Omental fat pad (tissue), 3 donors: ENCODE measurements at regions not wholly inside any gene's neighbourhood (a gene's known extent, or its start where the extent isn't known, plus 50 kb on each side); places are given as distances from the start of the nearest gene placed in this dataset.

Experiments used
- ATAC-seq: fragments of 150-250 bp; one replicate; pipeline ENCODE4 v1.9.1; 2016; ENCODE audit warnings: mild to moderate bottlenecking, moderate library complexity; ENCODE audit not compliant: low FRiP score
- DNase-seq: peaks from one replicate; pipeline ENCODE4 v3.0.0-alpha.2; 2019; ENCODE audit warnings: low spot score
- TF ChIP-seq, protein P1 (sequence below), 3 donors: fragments of 450-650 bp; IDR thresholded peaks; one replicate each; pipeline ENCODE4 v1.5.1; 2016 to 2017; ENCODE audit warnings: antibody characterized with exemption in 3 of 3, mild to moderate bottlenecking in 3 of 3, moderate library complexity in 2 of 3

DNA sequence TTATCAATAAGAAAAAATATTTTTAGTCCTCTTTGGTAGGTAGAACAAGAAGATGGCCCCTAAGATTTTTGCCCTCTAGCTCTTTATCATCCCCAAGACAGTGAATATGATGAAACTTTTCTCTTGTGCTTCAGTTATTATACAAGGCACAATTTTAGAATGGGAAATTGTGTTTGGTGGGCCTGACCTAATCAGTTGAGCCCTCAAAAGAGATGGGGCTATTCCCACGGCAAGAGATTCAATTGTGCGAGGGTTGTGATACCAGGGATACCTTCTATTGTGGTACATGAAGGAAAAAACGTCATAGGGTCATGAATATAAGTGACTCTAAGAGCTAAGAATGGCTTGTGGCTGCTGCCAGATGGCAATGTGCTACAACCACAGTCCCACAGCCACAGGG is 94.0 kb upstream of the COX7C start:
- DNase-seq (no peak), ATAC-seq (no peak)
- TF ChIP-seq, protein P1, sequence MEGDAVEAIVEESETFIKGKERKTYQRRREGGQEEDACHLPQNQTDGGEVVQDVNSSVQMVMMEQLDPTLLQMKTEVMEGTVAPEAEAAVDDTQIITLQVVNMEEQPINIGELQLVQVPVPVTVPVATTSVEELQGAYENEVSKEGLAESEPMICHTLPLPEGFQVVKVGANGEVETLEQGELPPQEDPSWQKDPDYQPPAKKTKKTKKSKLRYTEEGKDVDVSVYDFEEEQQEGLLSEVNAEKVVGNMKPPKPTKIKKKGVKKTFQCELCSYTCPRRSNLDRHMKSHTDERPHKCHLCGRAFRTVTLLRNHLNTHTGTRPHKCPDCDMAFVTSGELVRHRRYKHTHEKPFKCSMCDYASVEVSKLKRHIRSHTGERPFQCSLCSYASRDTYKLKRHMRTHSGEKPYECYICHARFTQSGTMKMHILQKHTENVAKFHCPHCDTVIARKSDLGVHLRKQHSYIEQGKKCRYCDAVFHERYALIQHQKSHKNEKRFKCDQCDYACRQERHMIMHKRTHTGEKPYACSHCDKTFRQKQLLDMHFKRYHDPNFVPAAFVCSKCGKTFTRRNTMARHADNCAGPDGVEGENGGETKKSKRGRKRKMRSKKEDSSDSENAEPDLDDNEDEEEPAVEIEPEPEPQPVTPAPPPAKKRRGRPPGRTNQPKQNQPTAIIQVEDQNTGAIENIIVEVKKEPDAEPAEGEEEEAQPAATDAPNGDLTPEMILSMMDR (IDR thresholded peaks at IDR 0.05), result no peak

DNA sequence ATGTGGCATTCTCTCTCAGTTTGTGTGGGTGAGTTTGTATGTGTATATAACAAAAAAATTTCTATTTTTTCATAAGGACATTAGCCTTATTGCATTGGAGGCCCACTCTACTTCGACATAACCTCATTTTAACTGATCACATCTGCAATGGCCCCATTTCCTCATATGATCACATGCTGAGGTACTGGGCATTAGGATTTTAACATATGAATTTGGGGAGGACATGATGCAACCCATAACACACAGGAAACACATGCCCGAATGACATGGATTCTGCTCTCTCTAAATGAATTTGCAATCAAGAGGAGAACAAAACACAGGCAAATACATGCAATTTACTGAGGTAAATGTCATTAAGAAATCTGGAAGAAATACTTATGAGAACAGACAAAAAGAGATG is 92.1 kb upstream of the COX7C start:
- ATAC-seq (no peak), DNase-seq (no peak)
- TF ChIP-seq, protein P1 (IDR thresholded peaks at IDR 0.05), result no peak

DNA sequence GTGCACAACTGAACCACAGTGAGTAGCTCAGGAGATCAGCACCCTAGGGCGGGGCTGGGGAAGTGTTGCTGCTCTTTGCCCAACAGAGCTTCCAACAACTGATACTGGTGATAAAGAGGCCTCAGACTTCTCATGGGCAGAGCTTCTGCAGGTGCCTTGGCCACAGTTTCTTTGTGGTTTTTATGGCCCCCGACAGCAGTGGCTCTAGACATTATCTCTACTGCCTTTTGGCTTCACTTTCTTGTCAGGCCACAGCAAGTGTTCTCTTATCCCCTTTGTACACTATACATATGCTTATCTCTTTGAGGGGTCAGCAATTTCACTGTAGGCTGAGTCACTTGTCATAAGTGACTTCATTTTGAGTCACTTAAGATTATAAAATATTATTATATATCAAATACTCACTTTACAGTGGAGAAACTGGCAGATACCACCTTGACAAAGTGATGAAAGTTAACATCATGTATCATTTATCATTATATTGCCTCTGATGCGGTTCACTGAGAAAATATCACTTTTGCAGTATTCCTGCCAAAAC is 90.9 kb upstream of the COX7C start:
- no peak for ATAC-seq
- no peak for DNase-seq
- TF ChIP-seq, protein P1 (IDR thresholded peaks at IDR 0.05), result no peak

DNA sequence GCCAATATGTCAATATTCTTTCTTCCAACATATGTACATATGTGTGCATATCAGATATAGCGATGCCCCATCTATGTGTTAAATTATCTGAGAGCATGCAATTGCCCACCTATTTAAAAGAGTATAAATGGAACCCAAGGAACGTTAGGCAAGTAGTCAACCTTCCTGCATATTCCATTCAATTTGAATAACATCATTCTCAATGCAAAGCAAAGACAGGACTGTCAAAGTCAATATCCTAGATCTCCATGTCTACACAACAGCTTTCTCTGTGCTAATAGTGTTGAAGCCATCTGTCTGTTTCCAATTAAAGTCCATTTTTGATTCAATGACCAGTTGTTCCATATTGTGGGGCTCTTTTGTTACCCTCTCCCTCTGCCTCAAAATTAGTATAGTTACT is 85.3 kb upstream of the COX7C start:
- TF ChIP-seq, protein P1 (IDR thresholded peaks at IDR 0.05), result no peak
- ATAC-seq, result no peak
- no peak for DNase-seq

DNA sequence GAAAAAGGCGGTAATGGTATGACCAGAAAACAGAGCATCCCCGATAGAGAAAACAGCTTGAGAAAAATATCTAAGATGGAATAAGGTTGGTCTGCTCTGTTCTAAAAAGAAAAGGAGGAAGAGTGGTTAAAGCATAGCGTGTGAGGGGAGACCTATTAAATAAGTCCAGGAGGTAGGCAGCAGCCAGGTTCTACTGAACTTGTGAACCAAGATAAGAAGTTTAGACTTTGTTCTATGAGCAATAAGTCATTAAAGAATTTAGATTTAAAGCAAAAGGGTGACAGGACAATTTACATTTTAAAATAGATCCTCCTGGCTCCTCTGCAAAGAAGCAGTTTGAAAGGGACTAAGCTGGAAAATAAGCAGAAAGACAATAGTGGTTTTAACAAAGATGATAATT is 81.3 kb upstream of the COX7C start:
- ATAC-seq, result no peak
- TF ChIP-seq, protein P1 (IDR thresholded peaks at IDR 0.05), result no peak
- no peak for DNase-seq

DNA sequence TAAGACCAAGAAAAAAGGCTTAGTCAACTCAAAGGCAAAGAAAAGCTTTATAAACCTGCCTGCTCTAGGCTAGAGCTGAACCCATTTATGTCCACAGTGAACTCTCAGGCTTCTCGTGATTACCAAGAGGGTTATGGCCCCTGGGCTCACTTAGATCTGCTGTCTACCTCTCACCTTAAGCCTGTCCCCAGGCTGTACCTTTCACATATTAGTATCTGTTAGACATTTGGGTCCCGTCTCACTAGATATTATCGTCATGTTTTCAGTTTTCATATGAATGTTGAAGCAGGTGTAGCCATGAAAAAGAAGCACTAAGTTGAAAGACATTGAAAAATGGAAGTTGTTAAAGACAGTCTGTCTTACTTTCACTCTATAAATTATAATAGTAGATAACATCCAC is 75.2 kb upstream of the COX7C start:
- TF ChIP-seq, protein P1 (IDR thresholded peaks at IDR 0.05), result no peak
- no peak for DNase-seq
- ATAC-seq, result no peak

DNA sequence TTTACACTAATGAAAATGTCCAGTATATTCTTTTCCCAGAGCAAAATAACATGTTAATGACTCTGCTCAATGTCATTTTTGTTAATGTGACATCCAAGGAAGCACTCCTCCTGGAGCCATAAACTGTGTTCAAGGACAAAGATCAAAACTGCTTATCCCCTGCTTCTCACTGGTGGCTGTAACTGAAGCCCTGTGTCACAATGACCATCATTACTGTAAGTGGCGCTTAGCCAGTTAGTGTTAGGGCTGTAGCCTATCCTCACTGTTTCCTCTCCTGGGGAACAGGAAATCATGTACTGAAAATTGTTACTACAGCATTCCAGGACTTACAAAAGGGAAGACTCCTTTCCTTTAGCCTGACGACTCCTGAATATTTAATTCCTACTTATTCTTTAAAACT is 71.7 kb upstream of the COX7C start:
- ATAC-seq, result no peak
- TF ChIP-seq, protein P1 (IDR thresholded peaks at IDR 0.05), result no peak
- DNase-seq, result no peak
